GM12878 (cell line): ENCODE measurements at regions not wholly inside any gene's neighbourhood (a gene's known extent, or its start where the extent isn't known, plus 50 kb on each side); places are given as distances from the start of the nearest gene placed in this dataset.

Source experiments
- ATAC-seq: fragments of 200-7000 bp; cut with Tn5 transposase; 3 replicates; pipeline ENCODE4 v1.9.1; 2020; ENCODE audit warnings: mild to moderate bottlenecking, moderate library complexity
- BruUV-seq: library from RNA; stranded (reverse); fragments of 400-500 nt; replicated peaks from 2 replicates; lab custom pipeline; 2021; lab: Mats Ljungman, UMichigan
- CTCF ChIA-PET: fragments of 300-600 bp; sonication (Branson Sonifier 250); formaldehyde crosslinking; extraction: SDS; loops from one replicate; lab custom pipeline; 2021; ENCODE audit warnings: inconsistent platforms; lab: Yijun Ruan, JAX
- POLR2A ChIA-PET: fragments of 350-600 bp; formaldehyde crosslinking; extraction: SDS; loops from one replicate; lab custom pipeline; 2021; ENCODE audit warnings: inconsistent platforms; lab: Charles Lee
- RAD21 ChIA-PET: fragments of 300-600 bp; sonication (Branson Sonifier 250); formaldehyde crosslinking; loops from one replicate; lab custom pipeline; 2023; ENCODE audit warnings: antibody characterized with exemption; ENCODE audit not compliant: unreplicated experiment; lab: Charles Lee
- SMC1A ChIA-PET: fragments of 300-600 bp; sonication (Branson Sonifier 250); formaldehyde crosslinking; loops from one replicate; lab custom pipeline; 2023; ENCODE audit not compliant: unreplicated experiment, uncharacterized antibody; lab: Charles Lee
- DNase-seq: peaks from one replicate; pipeline ENCODE4 v3.0.0-alpha.2; 2011; ENCODE audit warnings: low read depth, low spot score
- FAIRE-seq: peaks from 3 replicates; lab custom pipeline; 2011; peaks lifted over from hg19 to GRCh38; lab: Jason Lieb, UNC
- H2AFZ ChIP-seq: 2 replicates; pipeline ENCODE4 v1.6.0; 2011; ENCODE audit warnings: low read depth, low read length, control low read depth; ENCODE audit not compliant: control insufficient read depth
- H3K27ac ChIP-seq: 2 replicates; pipeline ENCODE4 v1.5.1; 2011; ENCODE audit warnings: control low read depth; ENCODE audit not compliant: control insufficient read depth, insufficient read depth
- H3K27me3 ChIP-seq, 2 experiments: replicated peaks in 1 of 2; 2 replicates each; pipeline versions ENCODE4 v1.6.0 to v1.6.1; 2011; ENCODE audit warnings: low read length in 1 of 2; ENCODE audit not compliant: control insufficient read depth in 2 of 2, insufficient read depth in 2 of 2
- H3K36me3 ChIP-seq, 2 experiments: 2 replicates each; pipeline ENCODE4 v1.5.1; 2011; ENCODE audit warnings: low read length in 1 of 2; ENCODE audit not compliant: control insufficient read depth in 2 of 2, insufficient read depth in 2 of 2
- H3K4me1 ChIP-seq: 2 replicates; pipeline ENCODE4 v1.6.1; 2011; ENCODE audit warnings: mild to moderate bottlenecking, low read length, moderate library complexity, mixed read lengths; ENCODE audit not compliant: control insufficient read depth, insufficient read depth
- H3K4me2 ChIP-seq: 2 replicates; pipeline ENCODE4 v1.6.0; 2011; ENCODE audit warnings: control low read depth; ENCODE audit not compliant: control insufficient read depth, insufficient read depth
- H3K4me3 ChIP-seq: fragments of 200-600 bp; sonication (generic); 2 replicates; pipeline ENCODE4 v1.5.1; 2016
- H3K79me2 ChIP-seq: 2 replicates; pipeline ENCODE4 v1.6.0; 2011; ENCODE audit warnings: low read length; ENCODE audit not compliant: control insufficient read depth, insufficient read depth
- H3K9ac ChIP-seq: 2 replicates; pipeline ENCODE4 v1.8.0; 2011; ENCODE audit warnings: low read length, control low read depth, mixed read lengths; ENCODE audit not compliant: control insufficient read depth, insufficient read depth
- H3K9me3 ChIP-seq: replicated peaks from 3 replicates; pipeline ENCODE4 v1.5.1; 2011; ENCODE audit warnings: mild to moderate bottlenecking, low read length; ENCODE audit not compliant: control insufficient read depth, insufficient read depth
- H4K20me1 ChIP-seq: 2 replicates; pipeline ENCODE4 v1.6.0; 2011; ENCODE audit not compliant: control insufficient read depth, insufficient read depth
- GABPA ChIP-seq: IDR thresholded peaks from 2 replicates; pipeline ENCODE4 v1.6.1; 2014; ENCODE audit warnings: antibody characterized with exemption, low read depth, mild to moderate bottlenecking, inconsistent platforms
- MEF2A ChIP-seq: IDR thresholded peaks from 2 replicates; pipeline ENCODE4 v1.6.1; 2011; ENCODE audit warnings: low read depth, mild to moderate bottlenecking, low read length, moderate library complexity; ENCODE audit not compliant: insufficient read depth
- MYB ChIP-seq: fragments of 150-350 bp; IDR thresholded peaks from 2 replicates; pipeline ENCODE4 v1.6.1; 2014; ENCODE audit warnings: mild to moderate bottlenecking, low read depth, low read length, borderline replicate concordance
- NR2C1 ChIP-seq: fragments of 450-650 bp; IDR thresholded peaks from 2 replicates; pipeline ENCODE4 v1.6.1; 2017; ENCODE audit warnings: antibody characterized with exemption, mild to moderate bottlenecking, moderate library complexity
- PML ChIP-seq: IDR thresholded peaks from 2 replicates; pipeline ENCODE4 v1.6.1; 2012; ENCODE audit warnings: low read length, inconsistent platforms
- RAD21 ChIP-seq: IDR thresholded peaks from 2 replicates; pipeline ENCODE4 v1.6.1; 2011; ENCODE audit warnings: mild to moderate bottlenecking, low read depth, low read length, moderate library complexity; ENCODE audit not compliant: insufficient read depth
- SMC3 ChIP-seq: IDR thresholded peaks from 2 replicates; pipeline ENCODE4 v1.6.1; 2011; ENCODE audit warnings: low read length, improper control_type of control experiment, borderline replicate concordance
- TCF3 ChIP-seq: IDR thresholded peaks from 2 replicates; pipeline ENCODE4 v1.6.1; 2012; ENCODE audit warnings: low read depth, mild to moderate bottlenecking, low read length, borderline replicate concordance; ENCODE audit not compliant: insufficient read depth
- YY1 ChIP-seq: IDR thresholded peaks from 2 replicates; pipeline ENCODE4 v1.6.1; 2011; ENCODE audit warnings: low read depth, mild to moderate bottlenecking, low read length
- WGBS: methylation state at CpG from one replicate; pipeline ENCODE4 v1.1.6; 2016; ENCODE audit warnings: low lambda C conversion rate; ENCODE audit not compliant: insufficient replicate concordance, insufficient coverage; ENCODE audit errors: missing lambda C conversion rate; 5-methylcytosine and 5-hydroxymethylcytosine counted together
- in situ Hi-C: fragments of 300-500 bp; cut with MboI; formaldehyde crosslinking; loops from 9 replicates; pipeline ENCODE4 v1.14.3; 2018; ENCODE audit warnings: mixed read lengths
- intact Hi-C: fragments of 100-400 bp; cut with micrococcal nuclease; formaldehyde crosslinking; loops from one replicate; pipeline ENCODE4 v1.14.2; 2022; ENCODE audit not compliant: unreplicated experiment

GRCh38 chr9:107621436-107621835 is 131.9 kb upstream of the KLF4 start:
- Histone ChIP-seq H4K20me1 (no peaks in the 10 kb centered on the region), H3K9me3 (no peaks in the 10 kb centered on the region), H3K36me3 (no peaks in the 10 kb centered on the region), H3K27me3 (peaks cover 0 to 2% of the 10 kb centered on the region in 2 experiments; a peak in 2 of 4 replicates), H3K4me3 (no peak overlapping the region), H3K9ac (no peak overlapping the region), H3K4me1 (no peaks in the 10 kb centered on the region), H3K79me2 (no peaks in the 10 kb centered on the region), H3K27ac (no peak overlapping the region), H3K4me2 (no peak overlapping the region), H2AFZ (no peak overlapping the region)
- ChIA-PET POLR2A (no interaction called here), SMC1A (interaction anchor here (1.6 kb wide), 1 partner anchor 14 kb away, joined by 4 read pairs; no protein-coding TSS in a partner anchor), RAD21 (no interaction called here), CTCF (no interaction called here)
- BruUV-seq, result no TSS peak
- in situ Hi-C loops, result no loop called here
- FAIRE-seq, result no peak
- 17% methylated on average over 4 of the region's 4 CpGs for WGBS
- intact Hi-C loops, result no loop called here
- TF ChIP-seq YY1 (no peak), GABPA (no peak), PML (no peak), NR2C1 (no peak), TCF3 (no peak)
- no peak for DNase-seq
- ATAC-seq, result no peak

GRCh38 chr9:107620801-107621200 is 131.2 kb upstream of the KLF4 start:
- no peaks in the 10 kb centered on the region for H3K36me3 ChIP-seq
- ChIA-PET POLR2A (no interaction called here), CTCF (no interaction called here), RAD21 (no interaction called here), SMC1A (interaction anchor here (1.6 kb wide), 1 partner anchor 13 kb away, joined by 4 read pairs; no protein-coding TSS in a partner anchor)
- no peak overlapping the region for H3K27ac ChIP-seq
- H3K4me2 ChIP-seq, result no peak overlapping the region
- intact Hi-C loops, result no loop called here
- no peak overlapping the region for H3K4me3 ChIP-seq
- no peaks in the 10 kb centered on the region for H3K4me1 ChIP-seq
- FAIRE-seq (no peak), ATAC-seq (no peak), DNase-seq (no peak)
- peaks cover 0 to 2% of the 10 kb centered on the region in 2 experiments; a peak in 2 of 4 replicates for H3K27me3 ChIP-seq
- in situ Hi-C loops, result no loop called here
- no peaks in the 10 kb centered on the region for H4K20me1 ChIP-seq
- H3K9ac ChIP-seq, result no peak overlapping the region
- no TSS peak for BruUV-seq
- no peaks in the 10 kb centered on the region for H3K79me2 ChIP-seq
- WGBS, result 49% methylated on average over 7 of the region's 7 CpGs
- no peak overlapping the region for H2AFZ ChIP-seq
- no peak for TF ChIP-seq SMC3
- no peak for TF ChIP-seq MYB
- TF ChIP-seq NR2C1, result no peak
- TF ChIP-seq RAD21, result no peak
- no peak for TF ChIP-seq MEF2A
- H3K9me3 ChIP-seq, result no peaks in the 10 kb centered on the region
